Lower leg skin (tissue), 4 donors: ENCODE measurements at regions not wholly inside any gene's neighbourhood (a gene's known extent, or its start where the extent isn't known, plus 50 kb on each side); places are given as distances from the start of the nearest gene placed in this dataset.

Experiments
- DNase-seq, 2 donors: peaks; one replicate each; pipeline ENCODE4 v3.0.0-alpha.2; 2019; ENCODE audit warnings: low spot score in 2 of 2
- H3K4me3 ChIP-seq: fragments of 200-600 bp; sonication (generic); 2 replicates; pipeline ENCODE4 v1.5.1; 2017; ENCODE audit warnings: mild to moderate bottlenecking, low read depth; ENCODE audit not compliant: poor library complexity, severe bottlenecking
- CTCF ChIP-seq, 3 donors: fragments of 450-650 bp; IDR thresholded peaks; one replicate each; pipeline ENCODE4 v1.5.1; 2016; ENCODE audit warnings: antibody characterized with exemption in 3 of 3, mild to moderate bottlenecking in 3 of 3, moderate library complexity in 2 of 3
- POLR2A ChIP-seq, 2 donors: fragments of 450-650 bp; IDR thresholded peaks; one replicate each; pipeline ENCODE4 v1.6.1; 2016 to 2017; ENCODE audit warnings: antibody characterized with exemption in 2 of 2, mild to moderate bottlenecking in 1 of 2, moderate library complexity in 1 of 2
- WGBS, 2 donors: methylation state at CpG; one replicate each; pipeline ENCODE4 v1.1.5; 2018; 5-methylcytosine and 5-hydroxymethylcytosine counted together
- intact Hi-C: fragments of 100-400 bp; cut with DNase I; formaldehyde crosslinking; loops from one replicate; pipeline ENCODE4 v1.15.0; 2023; ENCODE audit warnings: low total_unique reads

GRCh38 chr2:16112972-16113560 is 172.7 kb downstream of the MYCN start:
- whole genome bisulfite sequencing, 2 donors, result 72 to 98% methylated on average over 3 of the region's 3 CpGs
- intact Hi-C loops, result no loop called here
- DNase-seq, result no peak
- TF ChIP-seq POLR2A (IDR thresholded peaks at IDR 0.05), result no peak
- no peak for TF ChIP-seq CTCF (IDR thresholded peaks at IDR 0.05)
- no peak overlapping the region for H3K4me3 ChIP-seq

GRCh38 chr2:16112251-16112971 is 172.1 kb downstream of the MYCN start:
- no peak for TF ChIP-seq POLR2A (IDR thresholded peaks at IDR 0.05)
- TF ChIP-seq CTCF (IDR thresholded peaks at IDR 0.05), result no peak
- H3K4me3 ChIP-seq, result no peak overlapping the region
- intact Hi-C loops, result no loop called here
- DNase-seq, result no peak
- WGBS, 2 donors, result 83 to 86% methylated on average over 7 of the region's 7 CpGs

GRCh38 chr2:16111838-16112210 is 171.5 kb downstream of the MYCN start:
- intact Hi-C loops, result no loop called here
- no peak for TF ChIP-seq CTCF (IDR thresholded peaks at IDR 0.05)
- no peak for DNase-seq
- no peak overlapping the region for H3K4me3 ChIP-seq
- WGBS, 2 donors, result 90 to 95% methylated on average over 7 of the region's 7 CpGs

GRCh38 chr2:16109821-16110310 is 169.5 kb downstream of the MYCN start:
- peak in 1 of 2 donors; percentile 28 for DNase-seq
- intact Hi-C loops, result no loop called here
- WGBS, 2 donors, result 80 to 85% methylated on average over 6 of the region's 6 CpGs
- H3K4me3 ChIP-seq, result no peak overlapping the region
- no peak for TF ChIP-seq POLR2A (IDR thresholded peaks at IDR 0.05)
- no peak for TF ChIP-seq CTCF (IDR thresholded peaks at IDR 0.05)

GRCh38 chr2:16109368-16109820 is 169.0 kb downstream of the MYCN start:
- intact Hi-C loops, result no loop called here
- H3K4me3 ChIP-seq, result no peak overlapping the region
- TF ChIP-seq CTCF (IDR thresholded peaks at IDR 0.05) (no peak), POLR2A (IDR thresholded peaks at IDR 0.05) (no peak)
- WGBS, 2 donors, result 92 to 97% methylated on average over 2 of the region's 2 CpGs
- DNase-seq, result peak in 1 of 2 donors; percentile 18
